Upper lobe of right lung (tissue), 1 donor: ENCODE measurements at regions not wholly inside any gene's neighbourhood (a gene's known extent, or its start where the extent isn't known, plus 50 kb on each side); places are given as distances from the start of the nearest gene placed in this dataset.

Source experiments
- ATAC-seq: fragments of 200-7000 bp; cut with Tn5 transposase; one replicate; pipeline ENCODE4 v1.9.1; 2020; ENCODE audit warnings: mild to moderate bottlenecking, moderate library complexity
- DNase-seq: peaks from one replicate; pipeline ENCODE4 v3.0.0-alpha.2; 2020
- H3K27ac ChIP-seq: fragments of 200-600 bp; one replicate; pipeline ENCODE4 v1.8.0; 2022
- H3K27me3 ChIP-seq: fragments of 200-600 bp; one replicate; pipeline ENCODE4 v1.8.0; 2022; ENCODE audit warnings: mild to moderate bottlenecking
- H3K36me3 ChIP-seq: fragments of 200-600 bp; one replicate; pipeline ENCODE4 v1.8.0; 2022
- H3K4me1 ChIP-seq: fragments of 200-600 bp; one replicate; pipeline ENCODE4 v1.8.0; 2022
- H3K4me3 ChIP-seq: fragments of 200-600 bp; one replicate; pipeline ENCODE4 v1.8.0; 2022; ENCODE audit warnings: mild to moderate bottlenecking
- H3K9me3 ChIP-seq: fragments of 200-600 bp; one replicate; pipeline ENCODE4 v1.8.0; 2022
- intact Hi-C: fragments of 100-400 bp; cut with DNase I; formaldehyde crosslinking; loops from one replicate; pipeline ENCODE4 v1.11.0; 2022
- TF ChIP-seq, protein P1 (sequence below): fragments of 200-600 bp; IDR thresholded peaks from one replicate; pipeline ENCODE4 v1.8.0; 2022; ENCODE audit warnings: antibody characterized with exemption
- donor health status: DM: no; HTN: yes; CAD: no; lungs with severe emphysema.

DNA sequence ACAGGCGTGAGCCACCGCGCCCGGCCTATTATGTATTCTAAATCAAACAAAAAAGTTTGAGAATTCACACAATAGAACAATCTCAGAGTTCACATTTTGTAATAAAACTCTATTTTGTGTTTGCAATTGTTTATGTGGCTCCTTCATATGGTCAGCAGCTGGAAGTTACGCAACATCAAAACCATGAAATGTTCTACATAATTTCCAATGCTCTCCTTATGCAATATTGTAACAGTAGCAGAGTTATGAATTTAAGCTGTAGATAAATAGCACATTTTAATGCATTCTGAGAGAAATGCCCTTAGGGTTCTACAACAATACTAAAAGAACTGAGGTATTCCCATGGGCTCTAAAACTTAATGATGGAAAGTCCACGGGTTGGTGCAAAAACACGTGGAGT, 62.3 kb upstream of the COL11A1 start:
- intact Hi-C loops, result no loop called here
- no peak for DNase-seq
- TF ChIP-seq, protein P1, sequence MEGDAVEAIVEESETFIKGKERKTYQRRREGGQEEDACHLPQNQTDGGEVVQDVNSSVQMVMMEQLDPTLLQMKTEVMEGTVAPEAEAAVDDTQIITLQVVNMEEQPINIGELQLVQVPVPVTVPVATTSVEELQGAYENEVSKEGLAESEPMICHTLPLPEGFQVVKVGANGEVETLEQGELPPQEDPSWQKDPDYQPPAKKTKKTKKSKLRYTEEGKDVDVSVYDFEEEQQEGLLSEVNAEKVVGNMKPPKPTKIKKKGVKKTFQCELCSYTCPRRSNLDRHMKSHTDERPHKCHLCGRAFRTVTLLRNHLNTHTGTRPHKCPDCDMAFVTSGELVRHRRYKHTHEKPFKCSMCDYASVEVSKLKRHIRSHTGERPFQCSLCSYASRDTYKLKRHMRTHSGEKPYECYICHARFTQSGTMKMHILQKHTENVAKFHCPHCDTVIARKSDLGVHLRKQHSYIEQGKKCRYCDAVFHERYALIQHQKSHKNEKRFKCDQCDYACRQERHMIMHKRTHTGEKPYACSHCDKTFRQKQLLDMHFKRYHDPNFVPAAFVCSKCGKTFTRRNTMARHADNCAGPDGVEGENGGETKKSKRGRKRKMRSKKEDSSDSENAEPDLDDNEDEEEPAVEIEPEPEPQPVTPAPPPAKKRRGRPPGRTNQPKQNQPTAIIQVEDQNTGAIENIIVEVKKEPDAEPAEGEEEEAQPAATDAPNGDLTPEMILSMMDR, result no peak
- Histone ChIP-seq H3K9me3 (no peaks in the 10 kb centered on the region), H3K27me3 (no peaks in the 10 kb centered on the region), H3K4me1 (no peaks in the 10 kb centered on the region), H3K27ac (no peak overlapping the region), H3K4me3 (no peak overlapping the region), H3K36me3 (no peaks in the 10 kb centered on the region)
- ATAC-seq, result no peak

DNA sequence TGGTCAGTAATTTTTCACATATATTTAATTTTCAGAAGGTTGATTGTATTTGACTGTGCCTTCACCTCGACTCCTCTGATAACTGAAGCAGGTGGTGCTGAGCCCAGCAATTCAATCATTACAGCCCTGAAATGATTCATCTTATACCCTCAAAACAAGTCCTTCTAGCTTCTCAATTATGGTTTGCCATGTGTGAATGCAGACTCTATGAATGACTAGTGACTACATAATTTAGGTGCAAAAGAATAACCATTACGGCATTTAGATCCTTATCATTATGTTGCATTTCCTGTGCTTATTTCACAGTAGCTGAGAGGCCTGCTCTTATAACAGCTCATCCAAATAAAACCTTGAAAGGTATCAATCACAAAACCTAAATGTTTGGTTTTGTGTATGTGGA, 54.0 kb upstream of the COL11A1 start:
- TF ChIP-seq, protein P1, result no peak
- no peaks in the 10 kb centered on the region for H3K36me3 ChIP-seq
- ATAC-seq, result no peak
- H3K4me1 ChIP-seq, result no peaks in the 10 kb centered on the region
- intact Hi-C loops, result no loop called here
- no peaks in the 10 kb centered on the region for H3K9me3 ChIP-seq
- no peak overlapping the region for H3K27ac ChIP-seq
- no peak overlapping the region for H3K4me3 ChIP-seq
- DNase-seq, result no peak
- H3K27me3 ChIP-seq, result no peaks in the 10 kb centered on the region

DNA sequence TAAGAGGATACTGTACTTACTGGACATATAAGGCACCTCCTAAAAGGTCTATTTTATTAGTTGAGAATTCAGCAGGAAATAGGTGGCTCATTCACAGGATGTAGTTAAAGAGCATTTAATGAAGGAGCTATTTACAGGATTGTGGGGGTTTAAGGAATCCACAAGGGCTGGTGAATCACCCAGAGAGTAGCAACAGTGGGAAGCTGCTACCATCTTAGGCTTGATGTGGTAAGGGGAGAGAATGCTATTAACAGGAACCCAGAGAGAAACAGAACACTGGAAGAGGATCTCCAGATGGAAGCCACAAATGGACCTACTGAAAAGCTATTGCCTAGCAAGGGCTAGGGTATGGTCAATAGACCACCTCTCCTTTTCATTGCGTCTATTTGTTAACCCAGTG, 52.0 kb upstream of the COL11A1 start:
- DNase-seq, result no peak
- Histone ChIP-seq H3K27ac (no peak overlapping the region), H3K27me3 (no peaks in the 10 kb centered on the region), H3K4me3 (no peak overlapping the region), H3K9me3 (no peaks in the 10 kb centered on the region), H3K4me1 (no peaks in the 10 kb centered on the region), H3K36me3 (no peaks in the 10 kb centered on the region)
- ATAC-seq, result no peak
- intact Hi-C loops, result no loop called here
- TF ChIP-seq, protein P1, result no peak
